ENCODE measurements at regions not wholly inside any gene's neighbourhood (a gene's known extent, or its start where the extent isn't known, plus 50 kb on each side); places are given as distances from the start of the nearest gene placed in this dataset.

DNA sequence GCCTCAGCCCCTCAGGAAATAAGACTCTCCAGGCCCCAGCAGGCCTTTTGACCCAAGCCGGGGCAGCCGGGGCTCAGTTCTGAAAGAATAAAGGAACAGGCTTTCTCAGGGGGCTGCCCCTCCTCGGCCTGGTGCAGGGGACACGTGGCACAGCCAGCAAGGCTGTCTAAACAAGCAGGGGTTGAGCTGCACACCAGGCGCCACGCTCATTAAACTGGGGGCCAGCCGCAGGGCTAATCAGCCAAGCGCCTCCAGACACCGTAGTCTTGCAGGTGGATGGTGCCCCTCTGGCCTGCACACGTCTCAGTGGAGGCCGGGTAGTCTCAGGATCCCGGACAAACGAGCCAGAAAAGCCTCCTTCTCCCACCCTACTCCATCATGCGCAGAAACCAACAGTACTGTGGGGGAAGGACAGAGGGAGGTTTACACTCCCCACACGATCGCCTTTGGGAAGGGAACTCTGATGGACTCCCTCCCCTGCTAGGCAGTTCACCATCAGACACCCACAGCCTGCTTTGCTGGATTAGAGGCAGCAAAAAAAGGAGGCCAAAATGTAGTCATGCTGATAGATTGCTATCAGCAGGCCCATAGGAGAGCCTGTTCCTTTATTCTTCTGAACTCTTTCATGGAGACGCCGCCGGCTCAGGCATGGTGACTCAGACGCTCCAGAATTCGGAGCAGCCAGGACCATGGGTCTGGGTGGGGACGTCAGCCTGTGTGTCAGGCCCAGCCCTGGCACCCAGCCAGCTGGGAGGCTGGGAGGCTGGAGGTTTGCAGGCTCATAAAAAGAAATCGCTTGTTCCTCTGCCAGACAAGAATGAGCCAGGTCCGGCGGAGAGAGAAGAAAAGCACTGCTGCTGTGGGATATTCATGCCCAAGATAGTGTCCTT lies 342.4 kb downstream of the BCOR start:
- DNase-seq = no peak

GRCh38 chrX:39756086-39756883 lies 341.5 kb downstream of the BCOR start:
- DNase-seq = no peak

GRCh38 chrX:39757971-39758370 lies 339.8 kb downstream of the BCOR start:
- DNase-seq = no peak

DNA sequence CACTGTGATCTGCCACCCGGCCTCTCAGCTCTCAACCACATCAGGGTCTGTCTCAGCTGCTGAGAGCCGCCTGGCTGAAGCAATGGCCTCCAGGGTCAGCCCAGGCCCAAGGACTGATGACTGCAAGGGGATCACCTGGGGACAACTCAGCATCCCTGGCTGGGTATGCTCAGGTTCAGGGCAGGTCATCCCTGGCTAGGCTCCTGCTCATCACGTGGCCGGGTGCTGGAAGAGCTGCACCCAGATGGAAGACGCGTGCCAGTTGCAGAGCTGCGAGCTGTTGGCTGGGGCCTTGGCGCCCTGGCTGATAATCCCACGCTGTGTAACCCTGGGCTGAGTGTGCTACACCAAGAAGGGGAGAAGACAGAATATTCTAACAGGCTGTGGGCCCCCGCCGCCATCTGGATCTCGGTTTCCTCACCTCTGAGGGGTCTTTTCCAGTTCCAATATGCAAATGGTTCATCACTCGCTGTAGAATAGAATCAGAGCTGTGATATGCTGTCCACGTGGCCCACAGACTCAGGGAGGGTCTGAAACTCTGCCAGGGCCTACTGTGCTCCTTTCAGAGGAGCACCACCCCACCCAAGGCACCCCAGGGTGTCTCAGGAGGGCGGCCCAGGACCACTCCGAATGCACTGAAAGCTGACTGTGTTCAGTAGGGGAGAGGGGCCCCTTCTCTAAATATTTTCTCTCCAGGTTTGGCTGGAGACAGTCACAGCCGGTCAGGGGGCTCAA lies 338.8 kb downstream of the BCOR start:
- no peak for DNase-seq

DNA sequence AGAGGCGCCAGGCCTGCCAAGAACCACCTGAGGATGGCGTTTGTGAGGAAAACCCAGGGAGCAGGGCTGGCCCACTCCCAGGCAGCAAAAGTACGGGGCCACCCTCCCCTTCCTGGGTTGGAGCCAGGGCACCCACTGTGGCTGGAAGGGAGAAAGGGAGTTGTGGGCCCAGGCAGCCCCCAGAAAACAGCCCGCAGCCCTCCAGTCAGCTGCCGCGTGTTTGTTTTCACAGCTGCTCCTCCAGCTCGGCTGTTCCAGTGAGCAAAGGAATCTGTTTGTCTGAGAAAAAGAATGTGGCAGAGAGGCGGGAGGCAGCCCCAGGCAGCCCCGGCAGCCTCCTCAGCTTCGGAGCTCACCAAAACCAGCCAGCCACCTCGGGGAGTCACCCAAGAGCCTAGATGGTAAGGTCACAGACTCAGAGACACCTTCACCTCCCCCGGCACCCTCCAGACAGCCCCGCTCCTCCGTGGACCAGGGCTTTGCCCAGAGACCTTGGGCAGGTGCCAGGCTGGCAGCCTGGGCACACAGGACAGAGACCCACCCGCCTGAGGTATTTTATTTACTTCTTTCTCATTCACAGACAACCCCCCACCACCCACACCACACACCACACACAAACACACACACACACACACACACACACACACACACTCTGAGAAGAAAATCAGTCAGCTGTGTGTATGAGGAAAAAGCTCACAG lies 338.1 kb downstream of the BCOR start:
- DNase-seq = no peak

GRCh38 chrX:39760930-39761329 lies 336.8 kb downstream of the BCOR start:
- DNase-seq = peak; percentile 31

DNA sequence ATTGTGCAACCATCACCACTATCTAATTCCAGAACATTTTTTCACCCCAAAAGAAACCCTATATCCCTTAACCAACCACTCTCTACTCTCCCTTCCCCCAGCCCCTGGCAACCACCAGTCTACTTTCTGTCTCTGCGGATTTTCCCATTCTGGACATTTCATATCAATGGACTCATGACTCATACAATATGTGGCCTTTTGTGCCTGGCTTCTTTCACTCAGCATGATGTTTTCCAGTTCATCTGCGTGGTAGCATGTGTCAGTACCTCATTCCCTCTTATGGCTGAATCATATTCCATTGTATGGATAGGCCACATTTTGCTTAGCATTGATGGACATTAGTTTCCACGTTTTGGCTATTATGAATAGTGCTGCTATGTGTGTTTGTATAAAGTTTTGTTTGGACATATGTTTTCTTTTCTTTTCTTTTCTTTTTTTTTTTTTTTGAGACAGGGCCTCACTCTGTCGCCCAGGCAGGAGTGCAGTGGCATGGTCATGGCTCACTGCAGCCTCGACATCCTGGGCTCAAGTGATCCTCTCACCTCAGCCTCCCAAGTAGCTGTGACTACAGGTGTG lies 335.4 kb downstream of the BCOR start:
- DNase-seq = no peak

DNA sequence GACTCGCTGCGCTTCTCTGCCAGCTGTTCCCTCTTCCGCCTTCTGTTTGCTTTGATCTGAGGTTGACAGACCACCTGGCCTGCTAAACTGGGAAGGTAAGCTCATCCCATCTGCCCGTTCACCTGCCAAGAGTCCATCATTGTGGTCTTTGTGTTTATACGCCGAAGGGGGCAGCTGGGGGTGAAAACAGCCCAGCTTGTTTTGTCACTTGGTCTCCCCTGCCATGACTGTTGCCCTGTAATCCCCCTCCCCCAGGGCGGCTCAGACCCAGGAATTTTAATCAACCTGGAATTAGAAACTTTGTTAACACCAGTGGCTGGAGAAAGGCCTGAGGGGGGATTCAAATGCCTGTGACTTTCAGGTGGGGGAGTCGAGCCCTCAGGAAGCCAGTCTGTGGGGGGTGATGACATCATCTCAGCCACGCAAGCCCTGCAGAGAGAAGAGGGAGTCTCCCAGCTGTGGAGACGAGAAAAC lies 333.3 kb downstream of the BCOR start:
- DNase-seq = no peak

DNA sequence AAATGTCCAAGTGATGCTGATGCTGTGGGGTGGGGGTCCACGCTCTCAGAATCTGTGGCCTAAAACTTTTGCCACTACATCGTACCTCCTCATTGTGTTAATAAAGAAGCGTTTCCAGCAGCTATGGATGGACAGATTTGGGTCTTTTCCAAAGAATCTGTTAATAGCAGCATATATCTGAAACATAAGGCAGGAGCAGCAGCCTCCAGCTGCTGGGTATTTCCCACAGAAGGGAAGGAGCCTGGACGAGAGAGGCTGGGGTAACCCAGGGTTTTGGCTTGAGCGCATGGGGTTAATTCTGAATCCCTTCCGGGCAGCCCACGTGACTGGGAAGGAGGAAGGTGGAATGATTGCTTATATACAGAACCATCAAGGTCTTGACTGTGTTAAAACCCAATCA lies 332.4 kb downstream of the BCOR start:
- DNase-seq = no peak

- no peak for DNase-seq
Measured at GRCh38 chrX:39766085-39766726, 331.6 kb downstream of the BCOR start.

DNA sequence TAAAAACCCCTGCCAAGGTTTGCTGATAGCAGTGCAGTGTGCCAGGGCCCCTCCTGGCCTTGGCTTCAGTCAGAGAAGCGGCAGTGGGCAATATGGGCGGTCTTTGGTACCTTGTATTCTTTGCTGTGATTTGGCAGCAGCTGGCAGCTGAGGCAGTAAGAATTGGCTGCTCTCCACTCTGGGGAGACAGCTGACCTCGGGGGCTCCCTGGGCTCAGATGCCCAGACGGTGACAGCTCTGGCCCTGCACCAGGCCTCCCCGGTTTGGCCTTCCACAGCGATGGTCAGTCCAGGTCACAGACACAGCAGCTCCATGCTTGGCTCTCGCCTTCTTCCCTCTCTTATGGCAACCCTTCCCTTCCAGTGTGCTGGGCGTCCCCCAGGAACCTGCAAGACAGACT lies 330.9 kb downstream of the BCOR start:
- DNase-seq = no peak

GRCh38 chrX:39767446-39767845 lies 330.3 kb downstream of the BCOR start:
- DNase-seq = no peak

DNA sequence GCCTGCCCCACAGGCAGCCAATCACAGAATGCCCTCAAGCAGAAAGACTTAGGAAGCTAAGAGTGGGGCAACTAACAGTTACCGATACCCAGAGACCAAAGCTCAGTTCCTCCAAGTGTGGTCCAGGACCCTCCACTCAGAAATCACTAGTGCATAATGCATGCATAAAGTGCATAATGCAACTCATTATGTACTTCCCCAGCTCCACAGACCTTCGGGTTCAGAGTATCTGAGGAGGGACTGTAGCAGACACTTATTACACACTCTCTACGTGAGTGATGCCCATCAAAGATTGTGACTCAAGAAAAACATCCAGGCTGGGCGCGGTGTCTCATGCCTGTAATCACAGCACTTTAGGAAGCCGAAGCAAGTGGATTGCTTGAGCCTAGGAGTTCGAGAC lies 328.0 kb downstream of the BCOR start:
- no peak for DNase-seq

DNA sequence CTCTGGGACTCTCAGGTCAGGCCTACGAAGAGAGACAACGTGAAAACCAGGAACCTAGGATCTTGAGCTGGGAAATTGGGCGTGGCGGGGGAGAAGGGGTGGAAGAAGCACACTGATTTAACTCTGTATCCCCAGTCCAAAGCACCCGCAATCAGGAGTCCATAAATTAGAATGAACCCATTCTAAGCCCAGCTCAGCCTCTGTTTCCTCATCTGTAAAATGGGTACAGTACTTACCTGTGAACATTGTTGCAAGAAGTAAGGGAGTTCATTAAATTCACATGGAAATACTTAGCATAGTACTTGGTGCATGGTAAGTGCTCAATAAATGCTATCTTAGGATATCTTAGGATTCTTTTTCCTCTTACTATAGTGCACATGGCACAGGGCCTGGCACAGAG lies 326.7 kb downstream of the BCOR start:
- no peak for DNase-seq

GRCh38 chrX:39772057-39772832 lies 325.5 kb downstream of the BCOR start:
- DNase-seq = peak; percentile 81

- no peak for DNase-seq
Measured at GRCh38 chrX:39773150-39773549, 324.6 kb downstream of the BCOR start.

GRCh38 chrX:39773923-39774773 lies 323.6 kb downstream of the BCOR start:
- DNase-seq = peak; percentile 30

- no peak for DNase-seq
Measured at GRCh38 chrX:39774774-39775328, 322.9 kb downstream of the BCOR start.

- DNase-seq = peak; percentile 54
Measured at GRCh38 chrX:39777623-39778025, 320.1 kb downstream of the BCOR start.

Measured in activated CD4-positive, alpha-beta T cell treated with anti-CD3 and anti-CD28 coated beads for 48 hours (primary cell).